ENCODE measurements at regions not wholly inside any gene's neighbourhood (a gene's known extent, or its start where the extent isn't known, plus 50 kb on each side); places are given as distances from the start of the nearest gene placed in this dataset.

DNA sequence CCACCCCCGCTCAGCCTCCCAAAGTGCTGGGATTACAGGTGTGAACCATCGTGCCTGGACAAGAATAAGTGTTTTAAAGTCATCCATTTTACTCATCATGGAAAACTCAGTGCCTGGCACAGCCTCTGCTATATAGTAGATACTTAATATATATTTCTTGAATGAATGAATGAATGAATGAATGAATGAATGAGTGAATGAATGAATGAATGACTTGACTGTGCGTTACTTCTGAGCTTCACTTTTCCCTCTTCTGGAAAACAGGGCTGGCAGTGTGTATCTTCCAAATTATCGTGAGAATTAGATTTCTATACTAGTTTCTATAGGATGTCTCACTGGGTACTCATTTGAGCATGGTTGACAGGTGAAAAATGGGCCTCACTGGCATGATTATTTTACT, 307.3 kb upstream of the ERCC4 start:
- H3K36me3 Mint-ChIP-seq (ENCODE audit: low read depth), result no peaks in the 10 kb centered on the region
- POLR2A ChIA-PET, result no interaction called here
- CTCF ChIA-PET, result no interaction called here
- no peak overlapping the region for H3K27ac Mint-ChIP-seq
- H3K27me3 Mint-ChIP-seq, result no peaks in the 10 kb centered on the region
- DNase-seq (no peak), ATAC-seq (ENCODE audit: low read depth) (no peak)
- H3K4me1 Mint-ChIP-seq, result no peaks in the 10 kb centered on the region
- no peaks in the 10 kb centered on the region for H3K9me3 Mint-ChIP-seq
- intact Hi-C loops (cut with micrococcal nuclease), result no loop called here
- TF ChIP-seq, protein P1, sequence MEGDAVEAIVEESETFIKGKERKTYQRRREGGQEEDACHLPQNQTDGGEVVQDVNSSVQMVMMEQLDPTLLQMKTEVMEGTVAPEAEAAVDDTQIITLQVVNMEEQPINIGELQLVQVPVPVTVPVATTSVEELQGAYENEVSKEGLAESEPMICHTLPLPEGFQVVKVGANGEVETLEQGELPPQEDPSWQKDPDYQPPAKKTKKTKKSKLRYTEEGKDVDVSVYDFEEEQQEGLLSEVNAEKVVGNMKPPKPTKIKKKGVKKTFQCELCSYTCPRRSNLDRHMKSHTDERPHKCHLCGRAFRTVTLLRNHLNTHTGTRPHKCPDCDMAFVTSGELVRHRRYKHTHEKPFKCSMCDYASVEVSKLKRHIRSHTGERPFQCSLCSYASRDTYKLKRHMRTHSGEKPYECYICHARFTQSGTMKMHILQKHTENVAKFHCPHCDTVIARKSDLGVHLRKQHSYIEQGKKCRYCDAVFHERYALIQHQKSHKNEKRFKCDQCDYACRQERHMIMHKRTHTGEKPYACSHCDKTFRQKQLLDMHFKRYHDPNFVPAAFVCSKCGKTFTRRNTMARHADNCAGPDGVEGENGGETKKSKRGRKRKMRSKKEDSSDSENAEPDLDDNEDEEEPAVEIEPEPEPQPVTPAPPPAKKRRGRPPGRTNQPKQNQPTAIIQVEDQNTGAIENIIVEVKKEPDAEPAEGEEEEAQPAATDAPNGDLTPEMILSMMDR (IDR thresholded peaks at IDR 0.05), result no peak
- no peak overlapping the region for H3K4me3 Mint-ChIP-seq

DNA sequence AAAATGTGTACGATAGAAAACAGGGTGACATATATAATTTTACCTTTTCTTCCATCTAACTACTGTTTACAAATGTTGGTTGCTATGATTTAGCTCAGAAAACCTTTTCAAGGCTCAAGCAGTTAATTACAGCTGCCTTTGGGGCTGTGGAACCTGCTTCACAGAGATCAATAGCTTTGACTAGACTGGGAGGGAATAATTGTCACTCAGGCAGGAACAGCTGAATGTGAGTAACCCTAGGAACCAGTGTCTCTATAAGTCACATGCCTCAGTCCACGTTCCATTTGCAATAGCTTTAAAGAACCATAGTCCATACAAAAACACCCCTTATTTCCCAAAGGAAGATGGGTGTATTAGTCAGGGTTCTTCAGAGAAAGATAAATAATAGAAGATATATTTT, 306.8 kb upstream of the ERCC4 start:
- intact Hi-C loops (cut with micrococcal nuclease), result no loop called here
- Mint-ChIP-seq H3K4me1 (no peaks in the 10 kb centered on the region), H3K27ac (no peak overlapping the region), H3K27me3 (no peaks in the 10 kb centered on the region), H3K36me3 (ENCODE audit: low read depth) (no peaks in the 10 kb centered on the region), H3K9me3 (no peaks in the 10 kb centered on the region), H3K4me3 (no peak overlapping the region)
- POLR2A ChIA-PET, result no interaction called here
- CTCF ChIA-PET, result no interaction called here
- TF ChIP-seq, protein P1 (IDR thresholded peaks at IDR 0.05), result no peak
- ATAC-seq (ENCODE audit: low read depth), result no peak
- no peak for DNase-seq

DNA sequence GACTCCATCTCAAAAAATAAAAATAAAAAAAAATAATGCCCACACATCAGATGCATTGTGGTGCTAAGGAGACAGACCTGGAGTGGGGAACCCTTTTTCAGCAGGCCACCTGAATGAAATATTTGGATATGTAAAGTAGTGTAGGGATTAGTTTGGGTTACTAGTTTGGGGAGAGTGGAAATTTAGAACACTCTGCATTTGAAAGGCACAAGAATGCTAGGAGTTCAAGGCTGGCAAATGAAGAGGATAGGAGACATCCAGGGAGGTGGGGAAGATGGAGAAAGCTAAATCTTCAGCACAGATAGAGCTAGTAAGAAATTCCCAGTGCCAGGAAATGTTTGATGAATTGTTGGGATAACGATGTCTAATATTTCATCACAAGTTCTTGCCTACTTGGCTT, 298.3 kb upstream of the ERCC4 start:
- H3K27ac Mint-ChIP-seq, result no peak overlapping the region
- CTCF ChIA-PET, result no interaction called here
- ATAC-seq (ENCODE audit: low read depth) (no peak), DNase-seq (no peak)
- no peak overlapping the region for H3K4me3 Mint-ChIP-seq
- TF ChIP-seq, protein P1 (IDR thresholded peaks at IDR 0.05), result no peak
- no peaks in the 10 kb centered on the region for H3K4me1 Mint-ChIP-seq
- H3K36me3 Mint-ChIP-seq (ENCODE audit: low read depth), result no peaks in the 10 kb centered on the region
- H3K27me3 Mint-ChIP-seq, result no peaks in the 10 kb centered on the region
- intact Hi-C loops (cut with micrococcal nuclease), result no loop called here
- POLR2A ChIA-PET, result no interaction called here
- H3K9me3 Mint-ChIP-seq, result peaks cover 3% of the 10 kb centered on the region

DNA sequence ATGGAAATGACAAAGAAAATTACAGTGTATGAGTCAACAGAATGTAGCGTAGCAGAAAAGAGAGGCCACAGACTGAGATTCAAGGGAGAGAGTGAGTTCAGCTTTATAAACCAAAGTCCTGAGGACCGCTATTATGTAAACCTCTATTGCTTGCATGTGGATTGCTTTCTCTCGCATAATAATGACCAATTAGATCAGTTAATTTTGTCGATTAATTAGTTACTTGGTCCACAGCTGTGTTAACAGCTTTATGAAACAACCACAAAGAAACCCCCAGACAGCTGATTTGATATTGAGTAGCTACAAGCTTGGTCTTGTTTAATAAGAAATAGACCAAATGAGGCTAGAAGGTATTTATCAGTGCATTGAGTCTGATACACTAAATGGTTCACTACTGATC, 291.8 kb upstream of the ERCC4 start:
- no peak for ATAC-seq (ENCODE audit: low read depth)
- POLR2A ChIA-PET, result no interaction called here
- CTCF ChIA-PET, result no interaction called here
- intact Hi-C loops (cut with micrococcal nuclease), result no loop called here
- Mint-ChIP-seq H3K27me3 (no peaks in the 10 kb centered on the region), H3K27ac (no peak overlapping the region), H3K4me1 (no peaks in the 10 kb centered on the region), H3K4me3 (no peak overlapping the region), H3K36me3 (ENCODE audit: low read depth) (no peaks in the 10 kb centered on the region), H3K9me3 (no peaks in the 10 kb centered on the region)
- TF ChIP-seq, protein P1 (IDR thresholded peaks at IDR 0.05), result no peak
- DNase-seq, result no peak

DNA sequence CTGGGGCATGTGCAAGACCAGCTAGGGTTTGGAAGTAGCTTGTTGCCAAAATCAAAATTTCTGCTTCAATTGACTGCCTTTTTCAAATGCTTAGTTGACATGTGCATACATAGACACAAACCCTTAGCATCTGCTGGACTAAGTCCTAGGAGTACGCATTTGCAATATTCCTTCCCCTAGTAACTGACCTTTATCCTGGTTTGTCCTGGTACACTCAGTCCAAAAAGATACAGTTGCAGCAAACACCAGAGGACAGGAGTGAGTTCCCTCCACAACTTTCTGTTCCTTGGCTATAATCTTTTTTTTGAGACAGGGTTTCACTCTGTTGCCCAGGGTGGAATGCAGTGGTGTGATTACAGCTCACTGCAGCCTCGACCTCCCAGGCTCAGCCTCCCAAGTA, 290.2 kb upstream of the ERCC4 start:
- Mint-ChIP-seq H3K9me3 (no peaks in the 10 kb centered on the region), H3K27me3 (no peaks in the 10 kb centered on the region), H3K36me3 (ENCODE audit: low read depth) (no peaks in the 10 kb centered on the region), H3K27ac (no peak overlapping the region), H3K4me1 (no peaks in the 10 kb centered on the region), H3K4me3 (no peak overlapping the region)
- TF ChIP-seq, protein P1 (IDR thresholded peaks at IDR 0.05), result no peak
- ChIA-PET CTCF (no interaction called here), POLR2A (no interaction called here)
- intact Hi-C loops (cut with micrococcal nuclease), result no loop called here
- no peak for ATAC-seq (ENCODE audit: low read depth)
- DNase-seq, result no peak

Data from activated B cell treated with CpG ODN at 0.5 μM for 24 hours (primary cell).